ENCODE measurements at regions not wholly inside any gene's neighbourhood (a gene's known extent, or its start where the extent isn't known, plus 50 kb on each side); places are given as distances from the start of the nearest gene placed in this dataset.
"Not testable (repeated sequence)": the region's sequence is repeated elsewhere in the genome, so short reads cannot be mapped to it uniquely, and the experiment has no call there.

DNA sequence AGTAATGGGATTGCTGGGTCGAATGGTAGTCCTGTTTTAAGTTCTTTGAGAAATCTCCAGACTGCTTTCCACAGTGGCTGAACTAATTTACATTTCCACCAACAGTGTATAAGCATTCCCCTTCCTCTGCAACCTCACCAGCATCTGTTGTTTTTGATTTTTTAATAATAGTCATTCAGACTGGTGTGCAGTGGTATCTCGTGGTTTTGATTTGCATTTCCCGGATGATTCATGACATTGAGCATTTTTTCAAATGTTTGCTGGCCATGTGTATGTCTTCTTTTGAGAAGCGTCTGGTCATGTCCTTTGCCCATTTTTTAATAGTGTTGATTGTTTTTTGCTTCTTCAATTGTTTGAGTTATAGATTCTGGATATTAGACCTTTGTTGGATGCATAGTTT is 98.0 kb downstream of the MRPL57 start:
- TF ChIP-seq CTCF, EZH2 (IDR thresholded peaks at IDR 0.05): not testable (repeated sequence)

Measured in neural progenitor cell (in vitro differentiated cells).